Mesenchymal stem cell (in vitro differentiated cells and primary cell): ENCODE measurements at regions not wholly inside any gene's neighbourhood (a gene's known extent, or its start where the extent isn't known, plus 50 kb on each side); places are given as distances from the start of the nearest gene placed in this dataset.

ENCODE experiments used
- DNase-seq: peaks from one replicate; pipeline ENCODE4 v3.0.0-alpha.2; 2013
- H2AFZ ChIP-seq: one replicate; pipeline ENCODE4 v1.6.1; 2013; ENCODE audit warnings: low read depth, mild to moderate bottlenecking, control low read depth, inconsistent platforms, low read length, moderate library complexity
- H2AK5ac ChIP-seq: 2 replicates; pipeline ENCODE4 v1.6.1; 2013; ENCODE audit warnings: low read length, moderate library complexity, mild to moderate bottlenecking, inconsistent platforms; ENCODE audit not compliant: severe bottlenecking
- H2BK120ac ChIP-seq: one replicate; pipeline ENCODE4 v1.6.1; 2013; ENCODE audit warnings: low read depth, mild to moderate bottlenecking, inconsistent platforms, low read length, moderate library complexity
- H2BK12ac ChIP-seq, 2 experiments: one replicate each; pipeline ENCODE4 v1.6.1; 2013; ENCODE audit warnings: inconsistent platforms in 2 of 2, low read length in 2 of 2, mild to moderate bottlenecking in 2 of 2, moderate library complexity in 2 of 2, control low read depth in 1 of 2
- H2BK15ac ChIP-seq: one replicate; pipeline ENCODE4 v1.6.1; 2013; ENCODE audit warnings: mild to moderate bottlenecking, low read depth, inconsistent platforms; ENCODE audit not compliant: poor library complexity, severe bottlenecking
- H2BK5ac ChIP-seq: 2 replicates; pipeline ENCODE4 v1.6.1; 2013; ENCODE audit warnings: low read depth, mild to moderate bottlenecking, low read length, control low read depth, inconsistent platforms; ENCODE audit not compliant: poor library complexity, severe bottlenecking
- H3K14ac ChIP-seq, 2 experiments: one replicate each; pipeline ENCODE4 v1.6.1; 2013; ENCODE audit warnings: inconsistent platforms in 2 of 2, low read length in 2 of 2, control low read depth in 1 of 2, mild to moderate bottlenecking in 1 of 2, moderate library complexity in 1 of 2
- H3K18ac ChIP-seq, 2 experiments: one replicate each; pipeline ENCODE4 v1.6.1; 2013; ENCODE audit warnings: inconsistent platforms in 2 of 2, low read length in 2 of 2, control low read depth in 1 of 2, low read depth in 1 of 2, mild to moderate bottlenecking in 1 of 2
- H3K23ac ChIP-seq, 2 experiments: one replicate each; pipeline ENCODE4 v1.6.1; 2013; ENCODE audit warnings: inconsistent platforms in 2 of 2, low read length in 2 of 2, mild to moderate bottlenecking in 2 of 2, moderate library complexity in 2 of 2, control low read depth in 1 of 2
- H3K27ac ChIP-seq: 2 replicates; pipeline ENCODE4 v1.5.1; 2013; ENCODE audit warnings: mild to moderate bottlenecking, moderate library complexity, low read length, control low read depth, inconsistent platforms; ENCODE audit not compliant: poor library complexity, severe bottlenecking
- H3K27me3 ChIP-seq, 2 experiments: 2 replicates each; pipeline versions ENCODE4 v1.6.1 to v1.7.0; 2013; ENCODE audit warnings: low read length in 2 of 2, mild to moderate bottlenecking in 2 of 2, moderate library complexity in 2 of 2, control low read depth in 1 of 2, inconsistent platforms in 1 of 2; ENCODE audit not compliant: control insufficient read depth in 1 of 2, insufficient read depth in 1 of 2
- H3K36me3 ChIP-seq, 2 experiments: 2 replicates each; pipeline versions ENCODE4 v1.6.1 to v1.7.0; 2013; ENCODE audit warnings: low read length in 2 of 2, control low read depth in 1 of 2, inconsistent platforms in 1 of 2, low read depth in 1 of 2, mild to moderate bottlenecking in 1 of 2; ENCODE audit not compliant: insufficient read depth in 2 of 2, control insufficient read depth in 1 of 2
- H3K4ac ChIP-seq, 2 experiments: one replicate each; pipeline ENCODE4 v1.6.1; 2013; ENCODE audit warnings: inconsistent platforms in 2 of 2, low read length in 2 of 2, mild to moderate bottlenecking in 2 of 2, moderate library complexity in 2 of 2, control low read depth in 1 of 2, low read depth in 1 of 2
- H3K4me1 ChIP-seq: 2 replicates; pipeline ENCODE4 v1.6.1; 2013; ENCODE audit warnings: low read depth, low read length, control low read depth; ENCODE audit not compliant: control insufficient read depth, insufficient read depth
- H3K4me2 ChIP-seq: 2 replicates; pipeline ENCODE4 v1.6.1; 2013; ENCODE audit warnings: low read length, mild to moderate bottlenecking, inconsistent platforms; ENCODE audit not compliant: poor library complexity, severe bottlenecking
- H3K4me3 ChIP-seq, 2 experiments: 2 replicates each; pipeline versions ENCODE4 v1.5.1 to v1.7.0; 2013; ENCODE audit warnings: low read length in 2 of 2, mild to moderate bottlenecking in 2 of 2, control low read depth in 1 of 2, low read depth in 1 of 2; ENCODE audit not compliant: insufficient read depth in 1 of 2
- H3K79me1 ChIP-seq: replicated peaks from 2 replicates; pipeline ENCODE4 v1.6.1; 2013; ENCODE audit warnings: mild to moderate bottlenecking, control low read depth, low read length, inconsistent platforms; ENCODE audit not compliant: poor library complexity, severe bottlenecking
- H3K9ac ChIP-seq: 2 replicates; pipeline ENCODE4 v1.7.0; 2013; ENCODE audit warnings: mild to moderate bottlenecking, low read length, moderate library complexity
- H3K9me3 ChIP-seq: 2 replicates; pipeline ENCODE4 v1.7.0; 2013; ENCODE audit warnings: mild to moderate bottlenecking, low read length; ENCODE audit not compliant: control insufficient read depth
- H4K8ac ChIP-seq: one replicate; pipeline ENCODE4 v1.6.1; 2013; ENCODE audit warnings: inconsistent platforms, mild to moderate bottlenecking, low read length, moderate library complexity
- H4K91ac ChIP-seq: one replicate; pipeline ENCODE4 v1.6.1; 2013; ENCODE audit warnings: mild to moderate bottlenecking, low read length, inconsistent platforms
- WGBS: methylation state at CpG from one replicate; pipeline ENCODE4 v1.1.7; 2013; ENCODE audit warnings: mixed read lengths; 5-methylcytosine and 5-hydroxymethylcytosine counted together

DNA sequence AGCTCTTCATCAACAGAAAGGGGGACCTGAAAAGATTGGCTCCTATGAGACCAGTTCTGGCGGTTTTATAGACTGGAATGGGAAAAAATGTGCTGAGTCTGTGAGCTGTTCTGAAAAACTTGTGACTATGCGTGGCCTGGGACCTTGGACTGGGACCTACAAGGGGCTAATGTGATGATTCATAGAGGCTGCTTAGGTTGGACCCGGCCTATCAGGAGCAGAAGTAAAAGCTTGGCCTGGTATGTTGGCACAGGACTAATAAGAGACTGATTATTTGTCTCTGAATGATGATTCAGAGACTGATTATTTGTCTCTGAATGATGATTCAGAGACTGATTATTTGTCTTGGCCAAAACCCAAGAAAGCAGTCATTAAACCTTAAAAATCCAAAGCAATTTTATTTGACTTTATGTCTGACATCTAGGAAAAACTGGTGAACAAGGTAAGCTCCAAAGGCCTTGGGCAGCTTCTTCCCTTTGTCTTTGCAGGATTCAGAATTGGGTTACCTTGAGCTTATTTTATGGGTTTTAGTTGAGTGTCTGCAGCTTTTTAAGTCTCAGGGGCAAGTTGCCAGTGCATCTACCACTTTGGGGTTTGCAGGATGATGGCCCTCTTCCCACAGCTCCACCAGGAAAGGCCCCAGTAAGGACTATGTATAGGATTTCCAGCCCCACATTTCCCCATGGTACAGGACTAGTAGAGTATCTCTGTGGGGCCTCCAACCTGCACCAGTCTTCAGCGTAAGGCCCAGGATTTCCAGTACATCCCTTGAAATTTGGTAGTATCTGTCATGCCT is 390.3 kb downstream of the KDM5D start:
- Histone ChIP-seq H3K4ac (no peak overlapping the region), H3K4me3 (no peak overlapping the region), H2AK5ac (no peak overlapping the region), H2AFZ (no peak overlapping the region), H3K18ac (no peak overlapping the region), H3K27me3 (no peaks in the 10 kb centered on the region), H3K4me1 (no peaks in the 10 kb centered on the region), H3K79me1 (no peaks in the 10 kb centered on the region), H4K8ac (no peak overlapping the region), H3K9me3 (no peaks in the 10 kb centered on the region), H3K23ac (no peak overlapping the region), H3K14ac (no peak overlapping the region), H2BK12ac (no peak overlapping the region), H3K27ac (no peak overlapping the region), H2BK120ac (no peak overlapping the region), H3K4me2 (no peak overlapping the region), H4K91ac (no peak overlapping the region), H3K36me3 (no peaks in the 10 kb centered on the region), H2BK5ac (no peak overlapping the region), H3K9ac (no peak overlapping the region), H2BK15ac (no peak overlapping the region)
- no peak for DNase-seq
- WGBS, result 71% methylated on average over 2 of the region's 4 CpGs

DNA sequence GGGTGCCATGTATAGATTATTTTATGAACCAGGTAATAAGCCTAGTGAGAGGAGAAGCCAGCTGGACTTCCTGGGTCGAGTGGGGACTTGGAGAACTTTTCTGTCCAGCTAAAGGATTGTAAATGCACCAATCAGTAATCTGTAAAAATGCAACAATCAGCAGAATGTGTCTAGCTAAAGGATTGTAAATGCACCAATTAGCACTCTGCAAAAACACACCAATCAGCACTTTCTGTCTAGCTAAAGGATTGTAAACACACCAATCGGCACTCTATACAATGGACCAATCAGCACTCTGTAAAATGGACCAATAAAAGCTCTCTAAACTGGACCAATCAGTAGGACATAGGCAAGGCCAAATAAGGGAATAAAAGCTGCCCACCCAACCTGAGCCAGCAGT is 392.9 kb downstream of the KDM5D start:
- Histone ChIP-seq H3K27ac (no peak overlapping the region), H3K9me3 (no peaks in the 10 kb centered on the region), H2BK15ac (no peak overlapping the region), H3K18ac (no peak overlapping the region), H2BK12ac (no peak overlapping the region), H3K27me3 (no peaks in the 10 kb centered on the region), H3K4ac (no peak overlapping the region), H3K4me1 (no peaks in the 10 kb centered on the region), H3K14ac (no peak overlapping the region), H3K36me3 (no peaks in the 10 kb centered on the region), H4K91ac (no peak overlapping the region), H3K23ac (no peak overlapping the region), H4K8ac (no peak overlapping the region), H3K4me2 (no peak overlapping the region), H3K4me3 (no peak overlapping the region), H2BK120ac (no peak overlapping the region), H2AFZ (no peak overlapping the region), H2AK5ac (no peak overlapping the region), H3K79me1 (no peaks in the 10 kb centered on the region), H2BK5ac (no peak overlapping the region), H3K9ac (no peak overlapping the region)
- DNase-seq, result no peak
- WGBS, result 36% methylated on average over 1 of the region's 2 CpGs

DNA sequence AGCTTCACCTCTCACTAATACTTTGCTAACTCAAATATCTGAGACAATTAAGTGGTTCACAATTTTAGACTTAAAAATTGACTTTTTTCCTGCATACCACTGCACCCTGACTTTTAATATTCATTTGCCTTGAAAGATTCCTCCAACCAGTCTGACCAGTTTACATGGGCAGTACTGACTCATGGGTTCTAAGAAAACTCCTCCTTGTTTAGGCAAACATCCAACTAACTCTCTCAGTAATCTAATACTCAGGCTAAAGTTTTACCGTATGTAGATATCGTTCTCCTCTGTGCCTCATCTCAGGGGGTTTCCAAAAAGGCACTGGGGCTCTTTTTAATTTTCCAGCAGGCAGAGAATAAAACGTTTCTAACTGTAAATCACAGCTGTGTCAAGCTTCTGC is 422.8 kb downstream of the KDM5D start:
- H4K8ac ChIP-seq, result no peak overlapping the region
- H3K4me1 ChIP-seq, result no peaks in the 10 kb centered on the region
- H2BK5ac ChIP-seq, result no peak overlapping the region
- H3K79me1 ChIP-seq, result no peaks in the 10 kb centered on the region
- H3K9ac ChIP-seq, result no peak overlapping the region
- no peaks in the 10 kb centered on the region for H3K36me3 ChIP-seq
- no peak overlapping the region for H2AFZ ChIP-seq
- H3K27me3 ChIP-seq, result no peaks in the 10 kb centered on the region
- 64% methylated on average over 3 of the region's 3 CpGs for WGBS
- H3K9me3 ChIP-seq, result no peaks in the 10 kb centered on the region
- H3K23ac ChIP-seq, result no peak overlapping the region
- H3K18ac ChIP-seq, result no peak overlapping the region
- no peak overlapping the region for H3K4ac ChIP-seq
- no peak overlapping the region for H3K14ac ChIP-seq
- no peak overlapping the region for H3K4me3 ChIP-seq
- no peak overlapping the region for H3K4me2 ChIP-seq
- H2BK15ac ChIP-seq, result no peak overlapping the region
- DNase-seq, result no peak
- H2BK12ac ChIP-seq, result no peak overlapping the region
- H2AK5ac ChIP-seq, result no peak overlapping the region
- no peak overlapping the region for H3K27ac ChIP-seq
- no peak overlapping the region for H4K91ac ChIP-seq
- no peak overlapping the region for H2BK120ac ChIP-seq

DNA sequence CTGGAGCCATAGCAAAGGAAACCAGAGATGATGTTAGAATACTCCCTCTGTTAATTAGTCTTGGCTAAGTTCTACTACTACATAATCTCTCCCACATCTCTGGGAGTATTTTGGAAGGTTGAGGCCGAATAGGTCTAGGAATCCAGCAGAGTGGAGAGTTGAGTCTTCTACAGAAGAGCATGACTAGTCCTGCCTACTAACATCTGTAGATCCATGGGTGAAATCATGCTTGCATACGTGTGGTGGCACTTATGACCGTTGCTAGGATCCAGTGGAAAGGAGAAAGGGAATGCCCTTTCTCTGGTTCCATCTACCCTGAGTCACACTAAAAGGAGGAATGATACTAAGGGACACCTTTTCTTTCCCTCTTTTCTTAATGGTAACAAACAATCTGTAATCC is 425.4 kb downstream of the KDM5D start:
- no peak overlapping the region for H3K27ac ChIP-seq
- no peak overlapping the region for H2BK15ac ChIP-seq
- H3K36me3 ChIP-seq, result no peaks in the 10 kb centered on the region
- H3K4me3 ChIP-seq, result no peak overlapping the region
- H3K14ac ChIP-seq, result no peak overlapping the region
- no peak overlapping the region for H2BK120ac ChIP-seq
- no peaks in the 10 kb centered on the region for H3K27me3 ChIP-seq
- H3K4me2 ChIP-seq, result no peak overlapping the region
- no peak overlapping the region for H2BK5ac ChIP-seq
- no peak overlapping the region for H2AFZ ChIP-seq
- H3K9me3 ChIP-seq, result no peaks in the 10 kb centered on the region
- H3K79me1 ChIP-seq, result no peaks in the 10 kb centered on the region
- H3K9ac ChIP-seq, result no peak overlapping the region
- H3K4ac ChIP-seq, result no peak overlapping the region
- H2BK12ac ChIP-seq, result no peak overlapping the region
- 72% methylated on average over 2 of the region's 3 CpGs for WGBS
- H2AK5ac ChIP-seq, result no peak overlapping the region
- no peak overlapping the region for H3K23ac ChIP-seq
- H3K4me1 ChIP-seq, result no peaks in the 10 kb centered on the region
- DNase-seq, result no peak
- H3K18ac ChIP-seq, result no peak overlapping the region
- no peak overlapping the region for H4K91ac ChIP-seq
- no peak overlapping the region for H4K8ac ChIP-seq
